ENCODE measurements at regions not wholly inside any gene's neighbourhood (a gene's known extent, or its start where the extent isn't known, plus 50 kb on each side); places are given as distances from the start of the nearest gene placed in this dataset.

GRCh38 chr16:26709175-26709574 is 357.6 kb upstream of the C16orf82 start:
- no peak overlapping the region for H3K27ac ChIP-seq (ENCODE audit: low read depth, low read length)
- H3K9me2 ChIP-seq (ENCODE audit: insufficient read depth) = no peaks in the 10 kb centered on the region
- H3K4me1 ChIP-seq (ENCODE audit: control insufficient read depth in 1 of 2, insufficient read depth in 2 of 2, low read length in 2 of 2) = no peaks in the 10 kb centered on the region
- intact Hi-C loops (cut with micrococcal nuclease) = no loop called here
- H3K9ac ChIP-seq (ENCODE audit: low read length) = no peak overlapping the region
- BruUV-seq (replicated peaks) = no TSS peak
- no peaks in the 10 kb centered on the region for H3K79me2 ChIP-seq (ENCODE audit: insufficient read depth, low read length)
- CTCF ChIA-PET = no interaction called here
- TF ChIP-seq RAD21 (IDR thresholded peaks at IDR 0.05; ENCODE audit: low read depth) (no peak), FOSL1 (IDR thresholded peaks at IDR 0.05; ENCODE audit: low read depth) (no peak), EZH2 (IDR thresholded peaks at IDR 0.05) (no peak), TCF7L2 (IDR thresholded peaks at IDR 0.05; ENCODE audit: borderline replicate concordance, extremely low read depth, insufficient read depth, insufficient read length) (no peak), ZFX (IDR thresholded peaks at IDR 0.05) (no peak), JUND (IDR thresholded peaks at IDR 0.05) (no peak), SP1 (IDR thresholded peaks at IDR 0.05; ENCODE audit: low read depth) (no peak), ZBTB33 (IDR thresholded peaks at IDR 0.05; ENCODE audit: extremely low read depth, insufficient replicate concordance, low read length) (no peak), YY1 (IDR thresholded peaks at IDR 0.05; ENCODE audit: extremely low read depth, insufficient replicate concordance, low read depth, low read length) (no peak), SIN3A (IDR thresholded peaks at IDR 0.05; ENCODE audit: low read depth) (no peak), CTCF (IDR thresholded peaks at IDR 0.05 in 2 of 3, conservative IDR thresholded peaks at IDR 0.05 in 1 of 3; ENCODE audit: borderline replicate concordance in 1 of 3, insufficient read depth in 1 of 3, low read depth in 2 of 3, low read length in 2 of 3) (no peak), REST (IDR thresholded peaks at IDR 0.05; ENCODE audit: low read depth) (no peak), CBX3 (IDR thresholded peaks at IDR 0.05; ENCODE audit: low read depth) (no peak), ELF1 (IDR thresholded peaks at IDR 0.05; ENCODE audit: borderline replicate concordance, low read depth) (no peak), POLR2A (IDR thresholded peaks at IDR 0.05; ENCODE audit: borderline replicate concordance, extremely low read depth, insufficient read depth, insufficient read length) (no peak), SRF (IDR thresholded peaks at IDR 0.05; ENCODE audit: low read depth) (no peak), MAX (IDR thresholded peaks at IDR 0.05) (no peak), ZNF274 (IDR thresholded peaks at IDR 0.05; ENCODE audit: low read depth, low read length) (no peak), EZH2phosphoT487 (IDR thresholded peaks at IDR 0.05; ENCODE audit: borderline replicate concordance) (no peak), POLR2AphosphoS5 (IDR thresholded peaks at IDR 0.05; ENCODE audit: low read depth, low read length) (no peak)
- H3K36me3 ChIP-seq (ENCODE audit: control insufficient read depth in 1 of 2, insufficient read depth in 2 of 2, low read length in 2 of 2) = no peaks in the 10 kb centered on the region
- H4K20me1 ChIP-seq (ENCODE audit: insufficient read depth) = no peaks in the 10 kb centered on the region
- no peak overlapping the region for H2AFZ ChIP-seq (ENCODE audit: low read depth, low read length, poor library complexity, severe bottlenecking)
- RAD21 ChIA-PET (ENCODE audit: low non-redundant PET in 1 of 2, low total read pairs in 2 of 2, uncharacterized antibody in 2 of 2, unreplicated experiment in 2 of 2) = no interaction called here
- POLR2A ChIA-PET = no interaction called here
- H3K4me3 ChIP-seq (replicated peaks in 1 of 2; ENCODE audit: low read depth in 1 of 2, low read length in 2 of 2) = no peak overlapping the region
- H3K27me3 ChIP-seq (ENCODE audit: insufficient read depth, low read length) = no peaks in the 10 kb centered on the region
- no peak overlapping the region for H3K4me2 ChIP-seq (ENCODE audit: low read length)
- DNase-seq (ENCODE audit: low read depth, low spot score) (no peak), ATAC-seq (no peak)
- no peaks in the 10 kb centered on the region for H3K9me3 ChIP-seq (ENCODE audit: control insufficient read depth in 1 of 2, insufficient read depth in 1 of 2, low read depth in 1 of 2, low read length in 2 of 2)
